GM23338 (cell line): ENCODE measurements at regions not wholly inside any gene's neighbourhood (a gene's known extent, or its start where the extent isn't known, plus 50 kb on each side); places are given as distances from the start of the nearest gene placed in this dataset.
"Not testable (repeated sequence)": the region's sequence is repeated elsewhere in the genome, so short reads cannot be mapped to it uniquely, and the experiment has no call there.

Experiments used
- ATAC-seq: fragments of 200-7000 bp; cut with Tn5 transposase; 3 replicates; pipeline ENCODE4 v1.9.1; 2020
- DNase-seq: peaks from one replicate; pipeline ENCODE4 v3.0.0-alpha.2; 2015; ENCODE audit warnings: low spot score
- H2AFZ ChIP-seq: fragments of 200-600 bp; sonication (generic); 2 replicates; pipeline ENCODE4 v1.8.0; 2016; ENCODE audit warnings: antibody characterized with exemption, mild to moderate bottlenecking, moderate library complexity
- H3F3A ChIP-seq: fragments of 200-600 bp; sonication (generic); replicated peaks from 2 replicates; pipeline ENCODE4 v1.8.0; 2017; ENCODE audit warnings: antibody characterized with exemption, mixed run types, low read depth
- H3K27ac ChIP-seq: fragments of 200-600 bp; sonication (generic); 2 replicates; pipeline ENCODE4 v1.6.1; 2016; ENCODE audit warnings: low read depth
- H3K27me3 ChIP-seq: fragments of 200-600 bp; sonication (generic); 2 replicates; pipeline ENCODE4 v1.8.0; 2016; ENCODE audit warnings: mild to moderate bottlenecking, mixed run types, moderate library complexity; ENCODE audit not compliant: insufficient read depth
- H3K36me3 ChIP-seq: fragments of 200-600 bp; sonication (generic); 2 replicates; pipeline ENCODE4 v1.8.0; 2016; ENCODE audit warnings: mild to moderate bottlenecking; ENCODE audit not compliant: insufficient read depth
- H3K4me1 ChIP-seq: fragments of 200-600 bp; sonication (generic); 2 replicates; pipeline ENCODE4 v1.8.0; 2016; ENCODE audit warnings: mild to moderate bottlenecking, moderate library complexity; ENCODE audit not compliant: insufficient read depth
- H3K4me2 ChIP-seq: fragments of 200-600 bp; sonication (generic); 2 replicates; pipeline ENCODE4 v1.7.1; 2017; ENCODE audit warnings: mixed run types
- H3K4me3 ChIP-seq: fragments of 200-600 bp; sonication (generic); 2 replicates; pipeline ENCODE4 v1.6.1; 2016; ENCODE audit warnings: mixed run types
- H3K79me2 ChIP-seq: fragments of 200-600 bp; sonication (generic); replicated peaks from 2 replicates; pipeline ENCODE4 v1.8.0; 2017; ENCODE audit warnings: mild to moderate bottlenecking; ENCODE audit not compliant: insufficient read depth
- H3K9me2 ChIP-seq: fragments of 200-600 bp; sonication (generic); 2 replicates; pipeline ENCODE4 v1.8.0; 2017; ENCODE audit not compliant: insufficient read depth
- H4K20me1 ChIP-seq: fragments of 200-600 bp; sonication (generic); replicated peaks from 2 replicates; pipeline ENCODE4 v1.8.0; 2017; ENCODE audit warnings: mild to moderate bottlenecking; ENCODE audit not compliant: insufficient read depth
- H3K27ac Mint-ChIP-seq: 2 replicates; pipeline ENCODE4 v1.8.0; 2020; ENCODE audit warnings: inconsistent platforms, mild to moderate bottlenecking, moderate library complexity, mixed read lengths
- H3K27me3 Mint-ChIP-seq: 3 replicates; pipeline ENCODE4 v1.8.0; 2022; ENCODE audit warnings: low read depth, mild to moderate bottlenecking, moderate library complexity, mixed read lengths, inconsistent platforms; ENCODE audit not compliant: insufficient read depth, poor library complexity
- H3K36me3 Mint-ChIP-seq: 3 replicates; pipeline ENCODE4 v1.8.0; 2021; ENCODE audit warnings: low read depth, mild to moderate bottlenecking, inconsistent platforms, moderate library complexity, mixed read lengths
- H3K4me1 Mint-ChIP-seq: 3 replicates; pipeline ENCODE4 v1.8.0; 2020; ENCODE audit warnings: mild to moderate bottlenecking, inconsistent platforms, mixed read lengths
- H3K4me3 Mint-ChIP-seq: 3 replicates; pipeline ENCODE4 v1.8.0; 2021; ENCODE audit warnings: moderate library complexity, mild to moderate bottlenecking, inconsistent platforms, mixed read lengths
- H3K9me3 Mint-ChIP-seq: 3 replicates; pipeline ENCODE4 v1.8.0; 2020; ENCODE audit warnings: moderate library complexity, mild to moderate bottlenecking, inconsistent platforms, mixed read lengths
- CREB1 ChIP-seq: fragments of 250-450 bp; sonication (Bioruptor Pico); IDR thresholded peaks from 2 replicates; pipeline ENCODE4 v1.5.0; 2020; ENCODE audit warnings: low read depth, mild to moderate bottlenecking, moderate library complexity
- ETS1 ChIP-seq: IDR thresholded peaks from 2 replicates; pipeline ENCODE4 v1.6.1; 2016; ENCODE audit warnings: antibody characterized with exemption
- EZH2 ChIP-seq: fragments of 200-600 bp; sonication (generic); IDR thresholded peaks from one replicate; pipeline ENCODE4 v1.8.0; 2017; ENCODE audit warnings: antibody characterized with exemption, mild to moderate bottlenecking, low read depth; ENCODE audit not compliant: unreplicated experiment
- STAT1 ChIP-seq: IDR thresholded peaks from one replicate; pipeline ENCODE4 v1.6.1; 2016; ENCODE audit warnings: antibody characterized with exemption; ENCODE audit not compliant: unreplicated experiment
- TF ChIP-seq, protein P1 (sequence below): IDR thresholded peaks from one replicate; pipeline ENCODE4 v1.6.1; 2018; ENCODE audit warnings: antibody characterized with exemption; ENCODE audit not compliant: unreplicated experiment

GRCh38 chr1:71294178-71294577 lies 213.3 kb upstream of the ZRANB2 start (continued):
- TF ChIP-seq, protein P1, sequence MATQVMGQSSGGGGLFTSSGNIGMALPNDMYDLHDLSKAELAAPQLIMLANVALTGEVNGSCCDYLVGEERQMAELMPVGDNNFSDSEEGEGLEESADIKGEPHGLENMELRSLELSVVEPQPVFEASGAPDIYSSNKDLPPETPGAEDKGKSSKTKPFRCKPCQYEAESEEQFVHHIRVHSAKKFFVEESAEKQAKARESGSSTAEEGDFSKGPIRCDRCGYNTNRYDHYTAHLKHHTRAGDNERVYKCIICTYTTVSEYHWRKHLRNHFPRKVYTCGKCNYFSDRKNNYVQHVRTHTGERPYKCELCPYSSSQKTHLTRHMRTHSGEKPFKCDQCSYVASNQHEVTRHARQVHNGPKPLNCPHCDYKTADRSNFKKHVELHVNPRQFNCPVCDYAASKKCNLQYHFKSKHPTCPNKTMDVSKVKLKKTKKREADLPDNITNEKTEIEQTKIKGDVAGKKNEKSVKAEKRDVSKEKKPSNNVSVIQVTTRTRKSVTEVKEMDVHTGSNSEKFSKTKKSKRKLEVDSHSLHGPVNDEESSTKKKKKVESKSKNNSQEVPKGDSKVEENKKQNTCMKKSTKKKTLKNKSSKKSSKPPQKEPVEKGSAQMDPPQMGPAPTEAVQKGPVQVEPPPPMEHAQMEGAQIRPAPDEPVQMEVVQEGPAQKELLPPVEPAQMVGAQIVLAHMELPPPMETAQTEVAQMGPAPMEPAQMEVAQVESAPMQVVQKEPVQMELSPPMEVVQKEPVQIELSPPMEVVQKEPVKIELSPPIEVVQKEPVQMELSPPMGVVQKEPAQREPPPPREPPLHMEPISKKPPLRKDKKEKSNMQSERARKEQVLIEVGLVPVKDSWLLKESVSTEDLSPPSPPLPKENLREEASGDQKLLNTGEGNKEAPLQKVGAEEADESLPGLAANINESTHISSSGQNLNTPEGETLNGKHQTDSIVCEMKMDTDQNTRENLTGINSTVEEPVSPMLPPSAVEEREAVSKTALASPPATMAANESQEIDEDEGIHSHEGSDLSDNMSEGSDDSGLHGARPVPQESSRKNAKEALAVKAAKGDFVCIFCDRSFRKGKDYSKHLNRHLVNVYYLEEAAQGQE: no peak
- TF ChIP-seq CREB1 (CRISPR knock-in tag): no peak

DNA sequence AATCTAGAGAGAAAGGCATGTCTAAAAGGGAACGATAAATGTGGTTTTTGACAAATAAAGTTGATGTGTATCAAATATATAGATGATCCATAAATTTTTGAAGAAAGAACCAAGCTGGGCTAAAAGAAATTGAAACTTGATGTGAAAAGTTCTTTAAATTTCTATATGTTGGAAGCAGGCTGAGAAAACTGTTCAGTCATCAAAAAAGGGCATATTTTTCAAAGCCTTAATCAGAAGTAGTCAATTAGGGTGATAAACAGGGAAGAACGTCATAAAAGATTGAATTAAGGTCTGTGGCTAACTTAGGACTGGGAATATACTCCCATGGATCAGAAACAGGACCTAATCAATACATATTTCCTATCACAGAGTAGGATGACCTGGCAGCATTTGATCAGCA lies 211.4 kb upstream of the ZRANB2 start:
- Histone ChIP-seq H3K9me2 (peaks cover 11% of the 10 kb centered on the region; the same call in 1 of the 2 replicates), H3K27me3 (no peaks in the 10 kb centered on the region), H3K27ac (no peak overlapping the region), H4K20me1 (no peaks in the 10 kb centered on the region), H3K4me3 (no peak overlapping the region), H3F3A (no peaks in the 10 kb centered on the region), H3K4me2 (no peak overlapping the region), H3K4me1 (no peaks in the 10 kb centered on the region), H3K36me3 (no peaks in the 10 kb centered on the region), H2AFZ (no peak overlapping the region), H3K79me2 (no peaks in the 10 kb centered on the region)
- no peak for ATAC-seq
- Mint-ChIP-seq H3K27me3 (peaks cover 2% of the 10 kb centered on the region), H3K27ac (no peak overlapping the region), H3K36me3 (peaks cover 6% of the 10 kb centered on the region; the same call in 2 of the 3 replicates), H3K4me3 (no peak overlapping the region), H3K4me1 (peaks cover 3% of the 10 kb centered on the region), H3K9me3 (peaks cover 16% of the 10 kb centered on the region)
- DNase-seq: no peak
- no peak for TF ChIP-seq ETS1
- TF ChIP-seq STAT1: no peak
- no peak for TF ChIP-seq EZH2

- not testable (repeated sequence) for H3K79me2 ChIP-seq, H2AFZ ChIP-seq, H3K36me3 ChIP-seq, H3K27ac Mint-ChIP-seq, H3K4me1 Mint-ChIP-seq, ATAC-seq, H3K27ac ChIP-seq, DNase-seq, H3K27me3 ChIP-seq, H4K20me1 ChIP-seq, H3K4me2 ChIP-seq, H3K4me3 ChIP-seq, H3K27me3 Mint-ChIP-seq, H3K4me3 Mint-ChIP-seq, H3F3A ChIP-seq, H3K36me3 Mint-ChIP-seq, H3K4me1 ChIP-seq
- H3K9me2 ChIP-seq: peaks cover 11% of the 10 kb centered on the region; the same call in 1 of the 2 replicates
- peaks cover 16% of the 10 kb centered on the region for H3K9me3 Mint-ChIP-seq
These were observed 209.8 kb upstream of the ZRANB2 start for GRCh38 chr1:71290506-71291237.
